Common myeloid progenitor, CD34-positive (primary cell): ENCODE measurements at regions not wholly inside any gene's neighbourhood (a gene's known extent, or its start where the extent isn't known, plus 50 kb on each side); places are given as distances from the start of the nearest gene placed in this dataset.

Source experiments
- CTCF ChIA-PET: fragments of 350-600 bp; sonication (Branson Sonifier 250); formaldehyde crosslinking; loops from one replicate; lab custom pipeline; 2021; ENCODE audit warnings: antibody characterized with exemption; lab: Charles Lee
- POLR2A ChIA-PET: fragments of 350-600 bp; sonication (Branson Sonifier 250); formaldehyde crosslinking; loops from one replicate; lab custom pipeline; 2021; ENCODE audit warnings: antibody characterized with exemption; lab: Charles Lee
- DNase-seq, 3 donors: peaks; one replicate each; pipeline versions ENCODE4 v3.0.0 to v3.0.0-alpha.2; 2013
- H3K27ac ChIP-seq, 2 experiments: 1 replicate in 1 of 2; 2 replicates in 1 of 2; pipeline ENCODE4 v1.7.0; 2013; ENCODE audit warnings: inconsistent platforms in 2 of 2, low read length in 2 of 2, mild to moderate bottlenecking in 2 of 2, low read depth in 1 of 2, moderate library complexity in 1 of 2; ENCODE audit not compliant: severe bottlenecking in 2 of 2, insufficient read depth in 1 of 2, poor library complexity in 1 of 2
- H3K27me3 ChIP-seq, 5 experiments: replicated peaks in 2 of 5; 1 replicate in 3 of 5; 2 replicates in 2 of 5; pipeline versions ENCODE4 v1.6.1 to v1.7.0; 2013; ENCODE audit warnings: low read length in 4 of 5, mild to moderate bottlenecking in 2 of 5, moderate library complexity in 2 of 5, inconsistent platforms in 1 of 5; ENCODE audit not compliant: insufficient read depth in 5 of 5, control insufficient read depth in 4 of 5
- H3K36me3 ChIP-seq, 4 experiments: 1 replicate in 2 of 4; 2 replicates in 2 of 4; pipeline versions ENCODE4 v1.6.1 to v1.7.0; 2013; ENCODE audit warnings: low read length in 3 of 4, control low read depth in 1 of 4, mild to moderate bottlenecking in 1 of 4; ENCODE audit not compliant: control insufficient read depth in 4 of 4, insufficient read depth in 4 of 4
- H3K4me1 ChIP-seq, 4 experiments: 1 replicate in 3 of 4; 2 replicates in 1 of 4; pipeline versions ENCODE4 v1.6.1 to v1.7.1; 2013; ENCODE audit warnings: low read length in 3 of 4, mild to moderate bottlenecking in 3 of 4, control low read depth in 1 of 4, inconsistent platforms in 1 of 4, moderate library complexity in 1 of 4; ENCODE audit not compliant: control insufficient read depth in 4 of 4, insufficient read depth in 4 of 4; ENCODE audit errors: control extremely low read depth in 1 of 4
- H3K4me3 ChIP-seq, 7 experiments: 1 replicate in 4 of 7; 2 replicates in 3 of 7; pipeline versions ENCODE4 v1.5.1 to v1.7.0; 2013; ENCODE audit warnings: mild to moderate bottlenecking in 7 of 7, low read length in 6 of 7, moderate library complexity in 6 of 7, inconsistent platforms in 2 of 7, low read depth in 2 of 7, control low read depth in 1 of 7; ENCODE audit not compliant: insufficient read depth in 4 of 7, control insufficient read depth in 1 of 7; ENCODE audit errors: extremely low read depth in 1 of 7
- H3K9me3 ChIP-seq, 5 experiments: 1 replicate in 4 of 5; 2 replicates in 1 of 5; pipeline versions ENCODE4 v1.6.1 to v1.7.1; 2013; ENCODE audit warnings: low read length in 4 of 5, mild to moderate bottlenecking in 2 of 5, inconsistent platforms in 1 of 5, low read depth in 1 of 5, moderate library complexity in 1 of 5; ENCODE audit not compliant: control insufficient read depth in 4 of 5, insufficient read depth in 2 of 5; ENCODE audit errors: control extremely low read depth in 1 of 5
- WGBS: methylation state at CpG from one replicate; pipeline ENCODE4 v1.1.5; 2013; ENCODE audit not compliant: insufficient coverage; 5-methylcytosine and 5-hydroxymethylcytosine counted together

- Histone ChIP-seq H3K36me3 (no peaks in the 10 kb centered on the region), H3K27ac (no peak overlapping the region), H3K9me3 (no peaks in the 10 kb centered on the region), H3K4me1 (no peaks in the 10 kb centered on the region), H3K4me3 (no peak overlapping the region), H3K27me3 (peaks cover 0 to 17% (median 4%) of the 10 kb centered on the region in 5 experiments)
- no peak for DNase-seq
- POLR2A ChIA-PET, result no interaction called here
- WGBS, result 25% methylated on average over 4 of the region's 4 CpGs
- CTCF ChIA-PET, result interaction anchor here (0.8 kb wide), 1 partner anchor 303 kb away, joined by 3 read pairs; no protein-coding TSS in a partner anchor
Measured at GRCh38 chr18:59086522-59086921, 53.2 kb upstream of the SEC11C start.

GRCh38 chr18:59087391-59087790 is 52.3 kb upstream of the SEC11C start:
- ChIA-PET POLR2A (no interaction called here), CTCF (interaction anchor here (1.0 to 1.3 kb wide), 2 partner anchors 162 to 557 kb away, joined by 3 read pairs; no protein-coding TSS in a partner anchor)
- H3K9me3 ChIP-seq, result no peaks in the 10 kb centered on the region
- WGBS, result 100% methylated on average over 1 of the region's 3 CpGs
- no peaks in the 10 kb centered on the region for H3K4me1 ChIP-seq
- H3K36me3 ChIP-seq, result no peaks in the 10 kb centered on the region
- H3K4me3 ChIP-seq, result no peak overlapping the region
- no peak for DNase-seq
- H3K27ac ChIP-seq, result no peak overlapping the region
- peaks cover 0 to 17% (median 4%) of the 10 kb centered on the region in 5 experiments for H3K27me3 ChIP-seq
